SK-N-SH (cell line): ENCODE measurements at regions not wholly inside any gene's neighbourhood (a gene's known extent, or its start where the extent isn't known, plus 50 kb on each side); places are given as distances from the start of the nearest gene placed in this dataset.
"Not testable (repeated sequence)": the region's sequence is repeated elsewhere in the genome, so short reads cannot be mapped to it uniquely, and the experiment has no call there.

Source experiments
- CTCF ChIA-PET: fragments of 300-600, 350-600 bp; formaldehyde crosslinking; extraction: SDS; loops from one replicate; lab custom pipeline; 2021; lab: Yijun Ruan, JAX
- POLR2A ChIA-PET: fragments of 350-600 bp; sonication (Branson Sonifier 250); formaldehyde crosslinking; extraction: SDS; loops from one replicate; lab custom pipeline; 2020; ENCODE audit warnings: antibody characterized with exemption, inconsistent platforms; lab: Yijun Ruan, JAX
- DNase-seq: peaks from one replicate; pipeline ENCODE4 v3.0.0; 2012
- H2AFZ ChIP-seq: fragments of 200-600 bp; sonication (generic); 2 replicates; pipeline ENCODE4 v1.8.1; 2016; ENCODE audit warnings: antibody characterized with exemption, mild to moderate bottlenecking, low read depth
- H3F3A ChIP-seq: fragments of 200-600 bp; sonication (generic); replicated peaks from 2 replicates; pipeline ENCODE3; 2016; ENCODE audit warnings: antibody characterized with exemption, mild to moderate bottlenecking; ENCODE audit not compliant: insufficient read depth
- H3K27ac ChIP-seq, 2 experiments: fragments of 200-500 bp in 1 of 2; fragments of 200-600 bp in 1 of 2; sonication (Bioruptor generic) in 1 of 2; sonication (generic), shearing (Covaris generic) in 1 of 2; 2 replicates each; pipeline versions ENCODE4 v1.5.1 to v1.6.1; 2014 to 2016; ENCODE audit warnings: low read depth in 2 of 2, inconsistent platforms in 1 of 2, low read length in 1 of 2, mild to moderate bottlenecking in 1 of 2, mixed read lengths in 1 of 2
- H3K27me3 ChIP-seq: fragments of 200-600 bp; sonication (generic), shearing (Covaris generic); 2 replicates; pipeline ENCODE4 v1.6.1; 2016; ENCODE audit warnings: mixed run types; ENCODE audit not compliant: insufficient read depth
- H3K36me3 ChIP-seq, 2 experiments: fragments of 200-500 bp in 1 of 2; fragments of 200-600 bp in 1 of 2; sonication (Bioruptor generic) in 1 of 2; sonication (generic) in 1 of 2; replicated peaks in 1 of 2; 2 replicates each; pipeline versions ENCODE3 to v1.5.1; 2014 to 2016; ENCODE audit warnings: low read length in 1 of 2, mild to moderate bottlenecking in 1 of 2; ENCODE audit not compliant: insufficient read depth in 2 of 2, control insufficient read depth in 1 of 2
- H3K4me1 ChIP-seq, 2 experiments: fragments of 200-500 bp in 1 of 2; fragments of 200-600 bp in 1 of 2; sonication (Bioruptor generic) in 1 of 2; sonication (generic), shearing (Covaris generic) in 1 of 2; 2 replicates each; pipeline versions ENCODE4 v1.5.1 to v1.6.1; 2014 to 2016; ENCODE audit warnings: low read depth in 1 of 2, low read length in 1 of 2, mixed run types in 1 of 2; ENCODE audit not compliant: insufficient read depth in 2 of 2, control insufficient read depth in 1 of 2
- H3K4me2 ChIP-seq: fragments of 200-600 bp; sonication (generic), shearing (Covaris generic); 2 replicates; pipeline ENCODE4 v1.6.1; 2017; ENCODE audit warnings: mixed run types
- H3K4me3 ChIP-seq, 2 experiments: fragments of 200-500 bp in 1 of 2; fragments of 200-600 bp in 1 of 2; sonication (Bioruptor generic) in 1 of 2; sonication (generic), shearing (Covaris generic) in 1 of 2; 2 replicates each; pipeline versions ENCODE4 v1.5.1 to v1.8.1; 2014 to 2016; ENCODE audit warnings: low read depth in 2 of 2, inconsistent platforms in 1 of 2, low read length in 1 of 2, mild to moderate bottlenecking in 1 of 2, mixed read lengths in 1 of 2, moderate library complexity in 1 of 2
- H3K79me2 ChIP-seq: fragments of 200-600 bp; sonication (generic); 2 replicates; pipeline ENCODE4 v1.8.1; 2017; ENCODE audit warnings: mild to moderate bottlenecking; ENCODE audit not compliant: insufficient read depth
- H3K9ac ChIP-seq: fragments of 200-600 bp; sonication (generic); 2 replicates; pipeline ENCODE4 v1.6.1; 2017; ENCODE audit warnings: mixed run types
- H3K9me2 ChIP-seq: fragments of 200-600 bp; sonication (generic); 2 replicates; pipeline ENCODE4 v1.6.1; 2017; ENCODE audit warnings: mixed run types
- H3K9me3 ChIP-seq: fragments of 200-600 bp; sonication (generic); 2 replicates; pipeline ENCODE4 v1.6.1; 2017; ENCODE audit warnings: mixed run types, mild to moderate bottlenecking, moderate library complexity
- H4K20me1 ChIP-seq: fragments of 200-600 bp; sonication (generic); 2 replicates; pipeline ENCODE4 v1.6.1; 2017; ENCODE audit warnings: mild to moderate bottlenecking, mixed run types; ENCODE audit not compliant: insufficient read depth
- CHD2 ChIP-seq: fragments of 150-350 bp; IDR thresholded peaks from 2 replicates; pipeline ENCODE4 v1.6.1; 2018; ENCODE audit warnings: low read length; ENCODE audit not compliant: partially characterized antibody
- FOSL2 ChIP-seq: IDR thresholded peaks from 2 replicates; pipeline ENCODE4 v1.4.0; 2012; ENCODE audit warnings: low read depth, mild to moderate bottlenecking, moderate library complexity, borderline replicate concordance
- FOXM1 ChIP-seq: IDR thresholded peaks from 2 replicates; pipeline ENCODE4 v1.4.0; 2012; ENCODE audit warnings: low read depth, mild to moderate bottlenecking
- GATA2 ChIP-seq: sonication (generic); formaldehyde crosslinking; IDR thresholded peaks from 2 replicates; pipeline ENCODE4 v1.5.0; 2020; ENCODE audit warnings: mild to moderate bottlenecking, missing genetic modification reagents
- MAX ChIP-seq: IDR thresholded peaks from 2 replicates; pipeline ENCODE4 v1.4.0; 2012; ENCODE audit warnings: low read depth
- MEF2A ChIP-seq: IDR thresholded peaks from 2 replicates; pipeline ENCODE4 v1.4.0; 2012; ENCODE audit warnings: low read depth, borderline replicate concordance
- MXI1 ChIP-seq: IDR thresholded peaks from 2 replicates; pipeline ENCODE4 v1.6.1; 2012; ENCODE audit warnings: mild to moderate bottlenecking, low read depth, low read length, improper control_type of control experiment
- NFIC ChIP-seq: IDR thresholded peaks from 2 replicates; pipeline ENCODE4 v1.4.0; 2012; ENCODE audit warnings: borderline replicate concordance
- POLR2AphosphoS5 ChIP-seq: IDR thresholded peaks from 2 replicates; pipeline ENCODE4 v1.6.1; 2012; ENCODE audit warnings: low read depth, low read length
- SMC3 ChIP-seq: IDR thresholded peaks from 2 replicates; pipeline ENCODE4 v1.6.1; 2012; ENCODE audit warnings: low read depth, low read length, improper control_type of control experiment
- USF2 ChIP-seq: fragments of 150-350 bp; IDR thresholded peaks from 2 replicates; pipeline ENCODE4 v1.6.1; 2017; ENCODE audit warnings: antibody characterized with exemption, low read length, low read depth, borderline replicate concordance
- ZBTB33 ChIP-seq: IDR thresholded peaks from 2 replicates; pipeline ENCODE4 v1.4.0; 2012; ENCODE audit warnings: low read depth, borderline replicate concordance
- WGBS: methylation state at CpG from one replicate; pipeline ENCODE4 v1.1.6; 2017; ENCODE audit warnings: low lambda C conversion rate; 5-methylcytosine and 5-hydroxymethylcytosine counted together

GRCh38 chr11:39327302-39327701 is 2132.2 kb downstream of the LRRC4C start (continued):
- TF ChIP-seq ZBTB33 (no peak), FOXM1 (no peak), MAX (no peak), SMC3 (no peak), POLR2AphosphoS5 (no peak)

- H3K36me3 ChIP-seq, CTCF ChIA-PET, DNase-seq, H3K9ac ChIP-seq, H3K27me3 ChIP-seq, H3F3A ChIP-seq, POLR2A ChIA-PET, H4K20me1 ChIP-seq, H3K4me1 ChIP-seq, H3K9me2 ChIP-seq, H2AFZ ChIP-seq, H3K4me2 ChIP-seq, H3K27ac ChIP-seq, H3K4me3 ChIP-seq, H3K9me3 ChIP-seq, H3K79me2 ChIP-seq: not testable (repeated sequence)
- 70% methylated on average over 4 of the region's 21 CpGs for WGBS
Measured at GRCh38 chr11:39311888-39312287, 2147.6 kb downstream of the LRRC4C start.

GRCh38 chr11:39304586-39304985 is 2154.9 kb downstream of the LRRC4C start:
- no peak overlapping the region for H3K4me3 ChIP-seq
- H3K9ac ChIP-seq: no peak overlapping the region
- POLR2A ChIA-PET: no interaction called here
- H3K4me1 ChIP-seq: no peaks in the 10 kb centered on the region; a peak in 1 of 4 replicates
- H3K27me3 ChIP-seq: no peaks in the 10 kb centered on the region
- no peak for DNase-seq
- TF ChIP-seq CHD2 (no peak), MEF2A (no peak)
- TF ChIP-seq, all 33 proteins: peak for 0
- WGBS: 0% methylated on average over 1 of the region's 1 CpG
- no peaks in the 10 kb centered on the region for H3K9me3 ChIP-seq
- CTCF ChIA-PET: no interaction called here
- H4K20me1 ChIP-seq: no peaks in the 10 kb centered on the region
- H3K9me2 ChIP-seq: no peaks in the 10 kb centered on the region
- no peak overlapping the region for H2AFZ ChIP-seq
- no peaks in the 10 kb centered on the region for H3F3A ChIP-seq
- H3K27ac ChIP-seq: no peak overlapping the region
- no peak overlapping the region for H3K4me2 ChIP-seq
- H3K79me2 ChIP-seq: no peaks in the 10 kb centered on the region
- no peaks in the 10 kb centered on the region for H3K36me3 ChIP-seq

- no peaks in the 10 kb centered on the region for H3K79me2 ChIP-seq
- H3F3A ChIP-seq: no peaks in the 10 kb centered on the region
- no peaks in the 10 kb centered on the region for H3K4me1 ChIP-seq
- no peaks in the 10 kb centered on the region for H3K27me3 ChIP-seq
- H3K9me2 ChIP-seq: no peaks in the 10 kb centered on the region
- no peaks in the 10 kb centered on the region for H3K9me3 ChIP-seq
- CTCF ChIA-PET: no interaction called here
- H3K9ac ChIP-seq: no peak overlapping the region
- no peak overlapping the region for H3K4me3 ChIP-seq
- H3K27ac ChIP-seq: no peak overlapping the region
- no peaks in the 10 kb centered on the region for H4K20me1 ChIP-seq
- no peak for TF ChIP-seq MAX
- TF ChIP-seq FOSL2: no peak
- TF ChIP-seq CHD2: no peak
- no peak for TF ChIP-seq SMC3
- TF ChIP-seq USF2: no peak
- TF ChIP-seq NFIC: no peak
- TF ChIP-seq GATA2: no peak
- TF ChIP-seq MXI1: no peak
- TF ChIP-seq POLR2AphosphoS5: no peak
- H3K4me2 ChIP-seq: no peak overlapping the region
- no peaks in the 10 kb centered on the region for H3K36me3 ChIP-seq
- no peak overlapping the region for H2AFZ ChIP-seq
- POLR2A ChIA-PET: no interaction called here
- DNase-seq: no peak
- WGBS: 0% methylated on average over 1 of the region's 1 CpG
Measured at GRCh38 chr11:39294648-39295047, 2164.8 kb downstream of the LRRC4C start.
